Psoas muscle (tissue), 7 donors: ENCODE measurements at regions not wholly inside any gene's neighbourhood (a gene's known extent, or its start where the extent isn't known, plus 50 kb on each side); places are given as distances from the start of the nearest gene placed in this dataset.
A peak's percentile ranks its signal among the peaks of the same experiment; 100 is the strongest.

Experiments
- ATAC-seq, 4 donors: fragments of 200-7000 bp; cut with Tn5 transposase; one replicate each; pipeline ENCODE4 v1.9.1; 2020; ENCODE audit warnings: moderate library complexity in 3 of 4, mild to moderate bottlenecking in 2 of 4
- DNase-seq, 2 donors: peaks; one replicate each; pipeline ENCODE4 v3.0.0-alpha.2; 2020
- H3K27ac ChIP-seq: fragments of 200-600 bp; one replicate; pipeline ENCODE4 v1.8.0; 2022
- H3K27me3 ChIP-seq, 3 donors: fragments of 200-600 bp in 1 of 3; one replicate each; pipeline versions ENCODE4 v1.6.1 to v1.8.0; 2013 to 2022; ENCODE audit warnings: low read length in 2 of 3, mild to moderate bottlenecking in 2 of 3, moderate library complexity in 1 of 3; ENCODE audit not compliant: insufficient read depth in 3 of 3
- H3K36me3 ChIP-seq, 2 donors: fragments of 200-600 bp in 1 of 2; one replicate each; pipeline versions ENCODE4 v1.6.1 to v1.8.0; 2013 to 2022; ENCODE audit warnings: low read depth in 1 of 2, mild to moderate bottlenecking in 1 of 2, moderate library complexity in 1 of 2; ENCODE audit not compliant: insufficient read depth in 1 of 2
- H3K4me1 ChIP-seq: fragments of 200-600 bp; one replicate; pipeline ENCODE4 v1.8.0; 2022
- H3K4me3 ChIP-seq: fragments of 200-600 bp; one replicate; pipeline ENCODE4 v1.8.0; 2022; ENCODE audit warnings: mild to moderate bottlenecking
- H3K9me3 ChIP-seq: fragments of 200-600 bp; one replicate; pipeline ENCODE4 v1.8.0; 2022
- CTCF ChIP-seq: fragments of 200-600 bp; IDR thresholded peaks from one replicate; pipeline ENCODE4 v1.8.0; 2022; ENCODE audit warnings: antibody characterized with exemption
- WGBS, 3 donors: extraction: QIAGEN DNeasy Blood & Tissue Kit; methylation state at CpG; one replicate each; pipeline versions ENCODE4 v1.1.6 to v1.1.7; 2013; 5-methylcytosine and 5-hydroxymethylcytosine counted together
- intact Hi-C, 2 donors: fragments of 100-400 bp; cut with DNase I; formaldehyde crosslinking; loops; one replicate each; pipeline versions ENCODE4 v1.11.0 to v1.14.2; 2022
- donor health status: healthy with polysubstance abuse.
- donor health status: DM: no; HTN: no; CAD: no; lungs with moderate emphysema.
- donor health status: Bipolar disorder and iron deficiency.
- donor health status: healthy.
- donor health status: DM: yes; HTN: yes; CAD: no.
- donor health status: DM: no; HTN: no; CAD: no.
- donor health status: DM: yes; HTN: yes; CAD: no.

GRCh38 chr3:182671541-182671940 lies 121.8 kb upstream of the ATP11B start:
- Histone ChIP-seq H3K27me3 (peaks cover 0 to 18% (median 5%) of the 10 kb centered on the region in 3 donors), H3K9me3 (no peaks in the 10 kb centered on the region)

GRCh38 chr3:182671942-182672341 lies 121.4 kb upstream of the ATP11B start:
- DNase-seq (no peak), ATAC-seq (no peak)
- H3K36me3 ChIP-seq: no peaks in the 10 kb centered on the region
- TF ChIP-seq CTCF: no peak
- no peaks in the 10 kb centered on the region for H3K9me3 ChIP-seq
- peaks cover 0 to 18% (median 5%) of the 10 kb centered on the region in 3 donors for H3K27me3 ChIP-seq
- 43 to 65% (median 52%) methylated on average over 5 of the region's 5 CpGs for WGBS, 3 donors
- intact Hi-C loops: no loop called here
- no peak overlapping the region for H3K4me3 ChIP-seq
- H3K27ac ChIP-seq: no peak overlapping the region
- H3K4me1 ChIP-seq: no peaks in the 10 kb centered on the region

More at GRCh38 chr3:182671541-182671940, 121.8 kb upstream of the ATP11B start:
- no peak for TF ChIP-seq CTCF
- DNase-seq: no peak
- intact Hi-C loops: no loop called here
- no peak overlapping the region for H3K27ac ChIP-seq
- ATAC-seq: no peak
- no peaks in the 10 kb centered on the region for H3K4me1 ChIP-seq
- WGBS, 3 donors: 70 to 72% (median 71%) methylated on average over 2 of the region's 2 CpGs
- no peak overlapping the region for H3K4me3 ChIP-seq
- no peaks in the 10 kb centered on the region for H3K36me3 ChIP-seq

- Histone ChIP-seq H3K27me3 (peaks cover 0 to 17% (median 5%) of the 10 kb centered on the region in 3 donors), H3K36me3 (no peaks in the 10 kb centered on the region), H3K27ac (no peak overlapping the region), H3K9me3 (no peaks in the 10 kb centered on the region), H3K4me3 (no peak overlapping the region), H3K4me1 (no peaks in the 10 kb centered on the region)
- TF ChIP-seq CTCF: no peak
- intact Hi-C loops: no loop called here
- DNase-seq (no peak), ATAC-seq (no peak)
- 65 to 73% (median 66%) methylated on average over 3 of the region's 3 CpGs for WGBS, 3 donors
Measured at GRCh38 chr3:182673336-182673735, 120.0 kb upstream of the ATP11B start.

- no peaks in the 10 kb centered on the region for H3K36me3 ChIP-seq
- 1 to 2% (median 1%) methylated on average over 76 to 80 of the region's 80 CpGs for WGBS, 3 donors
- peaks cover 3% of the 10 kb centered on the region for H3K4me1 ChIP-seq
- intact Hi-C loops: loop anchor here (2.0 to 5.0 kb wide), 2 partner anchors 974 to 1355 kb away; no protein-coding TSS in a partner anchor
- H3K27ac ChIP-seq: no peak overlapping the region
- peak; percentile 30 for TF ChIP-seq CTCF
- DNase-seq (peak; percentile 22 to 62), ATAC-seq (peak; percentile 64 to 88 (median 80))
- no peaks in the 10 kb centered on the region for H3K9me3 ChIP-seq
- H3K4me3 ChIP-seq: peak overlapping the region; percentile 70
- H3K27me3 ChIP-seq: peaks cover 0 to 7% (median 0%) of the 10 kb centered on the region in 3 donors
Measured at GRCh38 chr3:182682263-182683241, 110.8 kb upstream of the ATP11B start.
